ENCODE measurements at regions not wholly inside any gene's neighbourhood (a gene's known extent, or its start where the extent isn't known, plus 50 kb on each side); places are given as distances from the start of the nearest gene placed in this dataset.
A peak's percentile ranks its signal among the peaks of the same experiment; 100 is the strongest.

DNA sequence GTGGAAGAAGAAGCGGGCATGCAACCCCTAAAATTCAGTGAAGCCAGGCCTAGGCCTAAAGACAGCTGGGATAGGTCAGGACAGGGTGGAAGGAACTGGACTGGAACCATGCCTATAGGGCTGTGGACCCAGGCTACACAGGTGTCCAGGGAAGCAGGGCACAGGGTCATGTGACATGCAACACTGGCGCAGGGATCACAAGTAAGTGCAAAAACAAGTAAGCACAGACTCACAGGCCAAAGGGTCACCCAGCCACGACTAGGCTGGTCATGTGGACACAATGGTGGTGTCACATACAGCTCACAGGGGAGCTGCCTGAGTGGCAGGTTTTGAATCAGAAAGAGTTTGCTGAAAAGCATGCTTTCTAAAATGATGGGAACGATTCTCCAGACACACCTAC, 195.7 kb downstream of the SPTSSA start (continued):
- TF ChIP-seq ZBTB43 (CRISPR knock-in tag; conservative IDR thresholded peaks at IDR 0.05) (peak; percentile 62; the same call in 1 of the 2 replicates), GFI1 (CRISPR knock-in tag; IDR thresholded peaks at IDR 0.05; ENCODE audit: borderline replicate concordance) (no peak), USF2 (IDR thresholded peaks at IDR 0.05; ENCODE audit: low read depth, low read length) (peak; percentile 43; the same call in 1 of the 2 replicates), USF2 (CRISPR knock-in tag; IDR thresholded peaks at IDR 0.05; ENCODE audit: borderline replicate concordance) (no peak), ZNF12 (CRISPR knock-in tag; IDR thresholded peaks at IDR 0.05) (peak; percentile 88), NR2F1 (CRISPR knock-in tag; IDR thresholded peaks at IDR 0.05) (peak in 1 of 2 experiments; percentile 71; a peak in 2 of 4 replicates), ZNF350 (CRISPR knock-in tag; IDR thresholded peaks at IDR 0.05; ENCODE audit: borderline replicate concordance, low read depth) (no peak), ZMAT5 (CRISPR knock-in tag; IDR thresholded peaks at IDR 0.05; ENCODE audit: borderline replicate concordance, low read depth) (no peak), SALL1 (CRISPR knock-in tag; IDR thresholded peaks at IDR 0.05) (peak; percentile 19; the same call in 1 of the 2 replicates), ZMYM3 (CRISPR knock-in tag; IDR thresholded peaks at IDR 0.05) (0 out of 2 replicates have a peak, but pooled peaks have one; percentile 21), POGZ (CRISPR knock-in tag; IDR thresholded peaks at IDR 0.05) (peak; percentile 40; the same call in 1 of the 2 replicates), RNF2 (conservative IDR thresholded peaks at IDR 0.05; ENCODE audit: low read depth) (0 out of 2 replicates have a peak, but pooled peaks have one; percentile 26)

Measured in HepG2 (cell line).